ENCODE measurements at regions not wholly inside any gene's neighbourhood (a gene's known extent, or its start where the extent isn't known, plus 50 kb on each side); places are given as distances from the start of the nearest gene placed in this dataset.

DNA sequence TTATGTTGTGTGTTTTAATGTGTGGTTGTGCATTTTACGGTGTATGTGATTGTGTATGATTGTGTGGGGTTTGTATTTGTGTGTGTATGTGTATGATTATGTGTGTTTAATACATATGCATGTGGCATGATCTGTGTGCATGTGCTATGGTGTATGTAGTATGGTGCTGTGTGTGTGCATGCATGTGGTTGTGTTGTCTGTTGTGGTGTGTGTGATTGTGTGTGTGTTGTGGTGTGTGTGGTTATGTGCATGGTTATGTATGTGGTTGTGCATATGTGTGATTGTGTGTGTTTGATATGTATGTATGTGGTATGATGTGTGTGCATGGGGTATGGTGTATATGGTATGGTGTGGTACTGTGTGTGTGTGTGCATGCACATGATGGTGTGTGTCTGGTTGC, 148.1 kb upstream of the AGAP1 start:
- TF ChIP-seq, protein P1, sequence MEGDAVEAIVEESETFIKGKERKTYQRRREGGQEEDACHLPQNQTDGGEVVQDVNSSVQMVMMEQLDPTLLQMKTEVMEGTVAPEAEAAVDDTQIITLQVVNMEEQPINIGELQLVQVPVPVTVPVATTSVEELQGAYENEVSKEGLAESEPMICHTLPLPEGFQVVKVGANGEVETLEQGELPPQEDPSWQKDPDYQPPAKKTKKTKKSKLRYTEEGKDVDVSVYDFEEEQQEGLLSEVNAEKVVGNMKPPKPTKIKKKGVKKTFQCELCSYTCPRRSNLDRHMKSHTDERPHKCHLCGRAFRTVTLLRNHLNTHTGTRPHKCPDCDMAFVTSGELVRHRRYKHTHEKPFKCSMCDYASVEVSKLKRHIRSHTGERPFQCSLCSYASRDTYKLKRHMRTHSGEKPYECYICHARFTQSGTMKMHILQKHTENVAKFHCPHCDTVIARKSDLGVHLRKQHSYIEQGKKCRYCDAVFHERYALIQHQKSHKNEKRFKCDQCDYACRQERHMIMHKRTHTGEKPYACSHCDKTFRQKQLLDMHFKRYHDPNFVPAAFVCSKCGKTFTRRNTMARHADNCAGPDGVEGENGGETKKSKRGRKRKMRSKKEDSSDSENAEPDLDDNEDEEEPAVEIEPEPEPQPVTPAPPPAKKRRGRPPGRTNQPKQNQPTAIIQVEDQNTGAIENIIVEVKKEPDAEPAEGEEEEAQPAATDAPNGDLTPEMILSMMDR (IDR thresholded peaks at IDR 0.05; ENCODE audit: extremely low read depth in 1 of 2, insufficient read depth in 1 of 2, low read depth in 1 of 2, low read length in 2 of 2), result no peak
- TF ChIP-seq POLR2A (IDR thresholded peaks at IDR 0.05; ENCODE audit: low read depth, low read length) (no peak), GATA2 (IDR thresholded peaks at IDR 0.05; ENCODE audit: insufficient read depth, insufficient read length, low read depth, low read length) (no peak), JUN (IDR thresholded peaks at IDR 0.05; ENCODE audit: borderline replicate concordance, insufficient read depth, insufficient read length, low read depth) (no peak), POLR2AphosphoS5 (IDR thresholded peaks at IDR 0.05; ENCODE audit: insufficient read depth, low read depth, low read length) (no peak), EZH2 (IDR thresholded peaks at IDR 0.05; ENCODE audit: borderline replicate concordance, low read depth, low read length, severe bottlenecking) (no peak), MYC (IDR thresholded peaks at IDR 0.05; ENCODE audit: low read depth, low read length) (no peak), FOS (IDR thresholded peaks at IDR 0.05; ENCODE audit: borderline replicate concordance, insufficient read depth, low read length) (no peak)
- TF ChIP-seq, protein P2, sequence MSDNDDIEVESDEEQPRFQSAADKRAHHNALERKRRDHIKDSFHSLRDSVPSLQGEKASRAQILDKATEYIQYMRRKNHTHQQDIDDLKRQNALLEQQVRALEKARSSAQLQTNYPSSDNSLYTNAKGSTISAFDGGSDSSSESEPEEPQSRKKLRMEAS (IDR thresholded peaks at IDR 0.05; ENCODE audit: insufficient read depth, insufficient read length), result no peak
